CD14-positive monocyte (primary cell): ENCODE measurements at regions not wholly inside any gene's neighbourhood (a gene's known extent, or its start where the extent isn't known, plus 50 kb on each side); places are given as distances from the start of the nearest gene placed in this dataset.

Experiments
- DNase-seq, 3 donors: peaks; one replicate each; pipeline ENCODE4 v3.0.0-alpha.2; 2011 to 2022
- H2AFZ ChIP-seq: 2 replicates; pipeline ENCODE4 v1.6.0; 2012; ENCODE audit warnings: mild to moderate bottlenecking, low read depth, low read length, inconsistent platforms; ENCODE audit not compliant: insufficient read depth, poor library complexity, severe bottlenecking
- H3K27ac ChIP-seq, 2 donors: 1 replicate in 1 of 2; 2 replicates in 1 of 2; pipeline ENCODE4 v1.5.1; 2012 to 2013; ENCODE audit warnings: low read length in 2 of 2, control low read depth in 1 of 2, inconsistent platforms in 1 of 2, low read depth in 1 of 2, mild to moderate bottlenecking in 1 of 2
- H3K27me3 ChIP-seq, 2 donors: one replicate each; pipeline versions ENCODE4 v1.6.0 to v1.6.1; 2011 to 2013; ENCODE audit warnings: low read length in 2 of 2; ENCODE audit not compliant: control insufficient read depth in 2 of 2, insufficient read depth in 2 of 2
- H3K36me3 ChIP-seq, 2 donors: replicated peaks in 1 of 2; 1 replicate in 1 of 2; 2 replicates in 1 of 2; pipeline versions ENCODE4 v1.5.1 to v1.6.1; 2012 to 2013; ENCODE audit warnings: low read length in 2 of 2, control low read depth in 1 of 2, inconsistent platforms in 1 of 2, mild to moderate bottlenecking in 1 of 2; ENCODE audit not compliant: insufficient read depth in 2 of 2, control insufficient read depth in 1 of 2
- H3K4me1 ChIP-seq, 2 donors: 1 replicate in 1 of 2; 2 replicates in 1 of 2; pipeline versions ENCODE4 v1.5.1 to v1.6.1; 2012 to 2013; ENCODE audit warnings: low read length in 2 of 2, control low read depth in 1 of 2, inconsistent platforms in 1 of 2, mild to moderate bottlenecking in 1 of 2, moderate library complexity in 1 of 2; ENCODE audit not compliant: insufficient read depth in 2 of 2, control insufficient read depth in 1 of 2
- H3K4me2 ChIP-seq: replicated peaks from 2 replicates; pipeline ENCODE3; 2012; ENCODE audit warnings: low read length, moderate library complexity, mild to moderate bottlenecking; ENCODE audit not compliant: poor library complexity, severe bottlenecking; ENCODE audit errors: extremely low read depth
- H3K4me3 ChIP-seq, 3 experiments: fragments of 200-600 bp in 1 of 3; sonication (generic) in 1 of 3; replicated peaks in 1 of 3; 1 replicate in 2 of 3; 2 replicates in 1 of 3; pipeline ENCODE4 v1.5.1; 2011 to 2013; ENCODE audit warnings: low read length in 3 of 3, mild to moderate bottlenecking in 3 of 3, control low read depth in 2 of 3, low read depth in 2 of 3, inconsistent platforms in 1 of 3, moderate library complexity in 1 of 3
- H3K79me2 ChIP-seq: 2 replicates; pipeline ENCODE4 v1.6.0; 2012; ENCODE audit warnings: mild to moderate bottlenecking, control low read depth, inconsistent platforms, low read length, moderate library complexity; ENCODE audit not compliant: insufficient read depth
- H3K9ac ChIP-seq: 2 replicates; pipeline ENCODE4 v1.6.0; 2017; ENCODE audit warnings: low read length, mild to moderate bottlenecking; ENCODE audit not compliant: insufficient read depth, poor library complexity, severe bottlenecking
- H3K9me3 ChIP-seq, 2 donors: replicated peaks in 1 of 2; 1 replicate in 1 of 2; 2 replicates in 1 of 2; pipeline versions ENCODE4 v1.5.1 to v1.6.1; 2012 to 2013; ENCODE audit warnings: low read length in 2 of 2, control low read depth in 1 of 2; ENCODE audit not compliant: control insufficient read depth in 1 of 2, insufficient read depth in 1 of 2
- H4K20me1 ChIP-seq: 2 replicates; pipeline ENCODE4 v1.6.0; 2012; ENCODE audit warnings: mild to moderate bottlenecking, low read length, control low read depth, moderate library complexity; ENCODE audit not compliant: insufficient read depth
- H3K27ac Mint-ChIP-seq, 7 donors: one replicate each; pipeline ENCODE4 v1.8.0; 2020; ENCODE audit warnings: mild to moderate bottlenecking in 7 of 7, mixed read lengths in 7 of 7, moderate library complexity in 6 of 7, inconsistent platforms in 2 of 7
- H3K27me3 Mint-ChIP-seq, 3 donors: one replicate each; pipeline ENCODE4 v1.8.0; 2021 to 2022; ENCODE audit warnings: low read depth in 3 of 3, mild to moderate bottlenecking in 3 of 3, mixed read lengths in 3 of 3, moderate library complexity in 3 of 3, inconsistent platforms in 1 of 3
- H3K36me3 Mint-ChIP-seq, 2 donors: one replicate each; pipeline ENCODE4 v1.8.0; 2020; ENCODE audit warnings: mixed read lengths in 2 of 2, inconsistent platforms in 1 of 2, mild to moderate bottlenecking in 1 of 2
- H3K4me1 Mint-ChIP-seq: one replicate; pipeline ENCODE4 v1.8.0; 2020; ENCODE audit warnings: mild to moderate bottlenecking, mixed read lengths
- H3K4me3 Mint-ChIP-seq, 2 donors: one replicate each; pipeline ENCODE4 v1.8.0; 2020; ENCODE audit warnings: mild to moderate bottlenecking in 2 of 2, mixed read lengths in 2 of 2, moderate library complexity in 1 of 2
- H3K9me3 Mint-ChIP-seq, 7 donors: one replicate each; pipeline ENCODE4 v1.8.0; 2020 to 2022; ENCODE audit warnings: mixed read lengths in 7 of 7, mild to moderate bottlenecking in 6 of 7, moderate library complexity in 6 of 7, inconsistent platforms in 2 of 7
- CTCF ChIP-seq: fragments of 200-600 bp; IDR thresholded peaks from one replicate; pipeline ENCODE4 v1.8.0; 2022; ENCODE audit warnings: antibody characterized with exemption, mild to moderate bottlenecking
- WGBS: methylation state at CpG from one replicate; pipeline ENCODE4 v1.1.5; 2013; ENCODE audit warnings: missing lambda C conversion rate; ENCODE audit not compliant: insufficient coverage; 5-methylcytosine and 5-hydroxymethylcytosine counted together
- intact Hi-C, 2 donors: fragments of 100-400 bp; cut with micrococcal nuclease; formaldehyde crosslinking; loops; one replicate each; pipeline versions ENCODE4 v1.15.0 to v1.15.1; 2023

- Mint-ChIP-seq H3K4me1 (no peaks in the 10 kb centered on the region), H3K36me3 (no peaks in the 10 kb centered on the region), H3K9me3 (peaks cover 3 to 11% (median 4%) of the 10 kb centered on the region in 7 donors), H3K4me3 (no peak overlapping the region), H3K27me3 (no peaks in the 10 kb centered on the region), H3K27ac (no peak overlapping the region)
- intact Hi-C loops: no loop called here
- Histone ChIP-seq H3K36me3 (no peaks in the 10 kb centered on the region), H3K4me3 (no peak overlapping the region), H3K79me2 (no peaks in the 10 kb centered on the region), H4K20me1 (no peaks in the 10 kb centered on the region), H3K4me1 (no peaks in the 10 kb centered on the region), H3K27ac (no peak overlapping the region), H2AFZ (no peak overlapping the region), H3K9me3 (peaks cover 0 to 5% of the 10 kb centered on the region in 2 donors), H3K27me3 (no peaks in the 10 kb centered on the region), H3K4me2 (no peak overlapping the region), H3K9ac (no peak overlapping the region)
- no peak for DNase-seq
- TF ChIP-seq CTCF: no peak
- 86% methylated on average over 1 of the region's 1 CpG for WGBS
Measured at GRCh38 chr4:126860308-126860707, 772.4 kb upstream of the INTU start.

GRCh38 chr4:126869967-126870366 lies 762.8 kb upstream of the INTU start:
- Histone ChIP-seq H3K4me3 (no peak overlapping the region), H4K20me1 (no peaks in the 10 kb centered on the region), H3K27ac (no peak overlapping the region), H3K4me2 (no peak overlapping the region), H3K36me3 (no peaks in the 10 kb centered on the region), H3K79me2 (no peaks in the 10 kb centered on the region), H3K9ac (no peak overlapping the region), H3K27me3 (no peaks in the 10 kb centered on the region), H2AFZ (no peak overlapping the region), H3K4me1 (no peaks in the 10 kb centered on the region), H3K9me3 (peaks cover 25 to 30% of the 10 kb centered on the region in 2 donors)
- no peak overlapping the region for H3K4me3 Mint-ChIP-seq
- no peaks in the 10 kb centered on the region for H3K27me3 Mint-ChIP-seq
- H3K9me3 Mint-ChIP-seq: peaks cover 7 to 35% (median 20%) of the 10 kb centered on the region in 7 donors
- H3K36me3 Mint-ChIP-seq: no peaks in the 10 kb centered on the region
- no peak overlapping the region for H3K27ac Mint-ChIP-seq
- intact Hi-C loops: no loop called here
- no peaks in the 10 kb centered on the region for H3K4me1 Mint-ChIP-seq
- no CpG with 5 or more reads among the region's 2 CpGs for WGBS
- no peak for DNase-seq
- TF ChIP-seq CTCF: no peak
